Ovary (tissue), 3 donors: ENCODE measurements at regions not wholly inside any gene's neighbourhood (a gene's known extent, or its start where the extent isn't known, plus 50 kb on each side); places are given as distances from the start of the nearest gene placed in this dataset.

ENCODE experiments used
- CTCF ChIP-seq, 3 donors: fragments of 450-650 bp in 2 of 3; fragments of 200-600 bp in 1 of 3; IDR thresholded peaks; one replicate each; pipeline versions ENCODE4 v1.5.1 to v1.8.0; 2016 to 2022; ENCODE audit warnings: antibody characterized with exemption in 3 of 3, mild to moderate bottlenecking in 1 of 3
- EP300 ChIP-seq: sonication (generic); formaldehyde crosslinking; IDR thresholded peaks from one replicate; pipeline ENCODE4 v1.6.1; 2017; ENCODE audit warnings: antibody characterized with exemption
- donor health status: DM: no; HTN: no; CAD: no.

GRCh38 chr6:103142902-103143301, 1716.8 kb downstream of the HACE1 start:
- TF ChIP-seq CTCF (IDR thresholded peaks at IDR 0.05), result no peak
- no peak for TF ChIP-seq EP300
